DOHH2 (cell line): ENCODE measurements at regions not wholly inside any gene's neighbourhood (a gene's known extent, or its start where the extent isn't known, plus 50 kb on each side); places are given as distances from the start of the nearest gene placed in this dataset.

Experiments used
- H3F3A ChIP-seq: fragments of 200-600 bp; sonication (generic), shearing (Covaris generic); 2 replicates; pipeline ENCODE4 v1.6.0; 2016; ENCODE audit warnings: antibody characterized with exemption, mild to moderate bottlenecking; ENCODE audit not compliant: control insufficient read depth, insufficient read depth
- H3K27ac ChIP-seq: fragments of 200-600 bp; sonication (generic); 2 replicates; pipeline ENCODE4 v1.5.1; 2014; ENCODE audit warnings: low read depth, mild to moderate bottlenecking, low read length, moderate library complexity
- H3K27me3 ChIP-seq: fragments of 200-600 bp; sonication (generic); 2 replicates; pipeline ENCODE4 v1.6.1; 2014; ENCODE audit warnings: mild to moderate bottlenecking, low read length, mixed read lengths; ENCODE audit not compliant: control insufficient read depth
- H3K36me3 ChIP-seq: fragments of 200-600 bp; sonication (generic); 2 replicates; pipeline ENCODE4 v1.6.1; 2014; ENCODE audit warnings: mild to moderate bottlenecking, low read length, moderate library complexity, mixed read lengths; ENCODE audit not compliant: control insufficient read depth
- H3K4me1 ChIP-seq: fragments of 200-600 bp; sonication (generic); 2 replicates; pipeline ENCODE4 v1.6.1; 2014; ENCODE audit warnings: mild to moderate bottlenecking, low read length, mixed read lengths; ENCODE audit not compliant: control insufficient read depth
- H3K4me2 ChIP-seq: fragments of 200-600 bp; sonication (generic); 2 replicates; pipeline ENCODE4 v1.6.0; 2014; ENCODE audit warnings: mild to moderate bottlenecking, low read length, moderate library complexity
- H3K4me3 ChIP-seq: fragments of 200-600 bp; sonication (generic); 2 replicates; pipeline ENCODE4 v1.5.1; 2014; ENCODE audit warnings: mild to moderate bottlenecking, low read length, mixed read lengths
- H3K79me2 ChIP-seq: fragments of 200-600 bp; sonication (generic); 2 replicates; pipeline ENCODE4 v1.6.1; 2014; ENCODE audit warnings: mild to moderate bottlenecking, low read length, mixed read lengths; ENCODE audit not compliant: control insufficient read depth
- H3K9me2 ChIP-seq: fragments of 200-600 bp; sonication (generic); replicated peaks from 2 replicates; pipeline ENCODE4 v1.6.1; 2014; ENCODE audit warnings: mild to moderate bottlenecking, low read length, mixed read lengths; ENCODE audit not compliant: control insufficient read depth
- H3K9me3 ChIP-seq: fragments of 200-600 bp; sonication (generic); 2 replicates; pipeline ENCODE4 v1.6.1; 2014; ENCODE audit warnings: antibody characterized with exemption, low read length, mixed read lengths; ENCODE audit not compliant: control insufficient read depth, insufficient read depth
- H4K20me1 ChIP-seq: fragments of 200-600 bp; sonication (generic); 2 replicates; pipeline ENCODE4 v1.6.0; 2014; ENCODE audit warnings: low read depth, mild to moderate bottlenecking, antibody characterized with exemption, low read length, moderate library complexity; ENCODE audit not compliant: control insufficient read depth, insufficient read depth
- EZH2phosphoT487 ChIP-seq: fragments of 200-600 bp; sonication (generic); IDR thresholded peaks from 2 replicates; pipeline ENCODE4 v1.6.1; 2017; ENCODE audit warnings: borderline replicate concordance, mild to moderate bottlenecking, antibody characterized with exemption, low read length, moderate library complexity, mixed read lengths
- TF ChIP-seq, protein P1 (sequence below): fragments of 200-600 bp; sonication (generic); IDR thresholded peaks from one replicate; pipeline ENCODE4 v1.5.1; 2014; ENCODE audit warnings: antibody characterized with exemption, mild to moderate bottlenecking, low read depth, low read length; ENCODE audit not compliant: poor library complexity, severe bottlenecking

DNA sequence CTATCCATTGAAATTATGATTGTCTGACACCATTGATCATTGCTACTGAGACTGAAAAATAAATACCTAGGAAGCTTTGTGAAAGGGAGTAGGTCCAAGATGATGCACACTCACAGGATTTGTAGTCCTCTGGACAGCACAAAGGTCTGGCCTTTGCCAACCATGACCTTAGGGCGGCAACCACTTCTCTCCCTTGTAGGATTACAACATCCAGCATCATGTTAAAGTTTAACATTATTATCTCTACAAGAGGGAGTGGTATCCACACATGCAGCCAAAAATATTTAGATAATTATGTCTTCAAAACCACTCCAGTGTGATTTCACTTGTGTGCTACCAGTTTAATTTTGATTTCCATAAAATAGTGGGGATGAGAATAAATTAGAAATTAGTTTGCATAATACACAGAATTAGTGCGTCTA is 51.1 kb upstream of the NHSL1 start:
- Histone ChIP-seq H3K79me2 (no peaks in the 10 kb centered on the region), H3K9me2 (no peaks in the 10 kb centered on the region), H3K4me2 (no peak overlapping the region), H3K9me3 (no peaks in the 10 kb centered on the region), H3K4me1 (no peaks in the 10 kb centered on the region), H3K27ac (no peak overlapping the region), H4K20me1 (no peaks in the 10 kb centered on the region), H3K36me3 (no peaks in the 10 kb centered on the region), H3K27me3 (peaks cover 10% of the 10 kb centered on the region), H3K4me3 (no peak overlapping the region), H3F3A (no peaks in the 10 kb centered on the region)
- TF ChIP-seq, protein P1, sequence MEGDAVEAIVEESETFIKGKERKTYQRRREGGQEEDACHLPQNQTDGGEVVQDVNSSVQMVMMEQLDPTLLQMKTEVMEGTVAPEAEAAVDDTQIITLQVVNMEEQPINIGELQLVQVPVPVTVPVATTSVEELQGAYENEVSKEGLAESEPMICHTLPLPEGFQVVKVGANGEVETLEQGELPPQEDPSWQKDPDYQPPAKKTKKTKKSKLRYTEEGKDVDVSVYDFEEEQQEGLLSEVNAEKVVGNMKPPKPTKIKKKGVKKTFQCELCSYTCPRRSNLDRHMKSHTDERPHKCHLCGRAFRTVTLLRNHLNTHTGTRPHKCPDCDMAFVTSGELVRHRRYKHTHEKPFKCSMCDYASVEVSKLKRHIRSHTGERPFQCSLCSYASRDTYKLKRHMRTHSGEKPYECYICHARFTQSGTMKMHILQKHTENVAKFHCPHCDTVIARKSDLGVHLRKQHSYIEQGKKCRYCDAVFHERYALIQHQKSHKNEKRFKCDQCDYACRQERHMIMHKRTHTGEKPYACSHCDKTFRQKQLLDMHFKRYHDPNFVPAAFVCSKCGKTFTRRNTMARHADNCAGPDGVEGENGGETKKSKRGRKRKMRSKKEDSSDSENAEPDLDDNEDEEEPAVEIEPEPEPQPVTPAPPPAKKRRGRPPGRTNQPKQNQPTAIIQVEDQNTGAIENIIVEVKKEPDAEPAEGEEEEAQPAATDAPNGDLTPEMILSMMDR: no peak
- TF ChIP-seq EZH2phosphoT487: no peak

DNA sequence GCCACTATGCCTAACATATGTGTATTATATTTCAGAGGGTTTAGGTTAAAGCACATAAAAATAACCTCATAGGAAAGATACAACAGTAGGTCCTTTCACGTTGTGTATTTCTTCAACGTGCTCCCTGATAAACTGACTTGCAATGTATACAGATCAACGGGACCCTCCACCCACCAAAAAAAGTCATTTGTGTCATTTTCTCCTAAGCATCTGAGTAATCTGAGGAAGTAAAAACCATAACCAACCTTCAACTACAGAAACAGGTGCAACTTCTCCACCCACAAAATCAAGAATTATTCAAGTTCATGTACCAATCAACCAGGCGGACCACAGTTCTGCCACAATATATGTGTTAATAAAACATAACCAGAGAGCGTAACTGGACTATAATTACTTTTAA is 54.9 kb upstream of the NHSL1 start:
- H3K79me2 ChIP-seq: no peaks in the 10 kb centered on the region
- H3K4me1 ChIP-seq: no peaks in the 10 kb centered on the region
- no peak overlapping the region for H3K4me3 ChIP-seq
- no peaks in the 10 kb centered on the region for H3K36me3 ChIP-seq
- no peaks in the 10 kb centered on the region for H4K20me1 ChIP-seq
- H3K9me3 ChIP-seq: no peaks in the 10 kb centered on the region
- no peak overlapping the region for H3K4me2 ChIP-seq
- peaks cover 16% of the 10 kb centered on the region for H3K27me3 ChIP-seq
- no peak for TF ChIP-seq EZH2phosphoT487
- TF ChIP-seq, protein P1: no peak
- no peaks in the 10 kb centered on the region for H3K9me2 ChIP-seq
- H3F3A ChIP-seq: no peaks in the 10 kb centered on the region
- no peak overlapping the region for H3K27ac ChIP-seq

DNA sequence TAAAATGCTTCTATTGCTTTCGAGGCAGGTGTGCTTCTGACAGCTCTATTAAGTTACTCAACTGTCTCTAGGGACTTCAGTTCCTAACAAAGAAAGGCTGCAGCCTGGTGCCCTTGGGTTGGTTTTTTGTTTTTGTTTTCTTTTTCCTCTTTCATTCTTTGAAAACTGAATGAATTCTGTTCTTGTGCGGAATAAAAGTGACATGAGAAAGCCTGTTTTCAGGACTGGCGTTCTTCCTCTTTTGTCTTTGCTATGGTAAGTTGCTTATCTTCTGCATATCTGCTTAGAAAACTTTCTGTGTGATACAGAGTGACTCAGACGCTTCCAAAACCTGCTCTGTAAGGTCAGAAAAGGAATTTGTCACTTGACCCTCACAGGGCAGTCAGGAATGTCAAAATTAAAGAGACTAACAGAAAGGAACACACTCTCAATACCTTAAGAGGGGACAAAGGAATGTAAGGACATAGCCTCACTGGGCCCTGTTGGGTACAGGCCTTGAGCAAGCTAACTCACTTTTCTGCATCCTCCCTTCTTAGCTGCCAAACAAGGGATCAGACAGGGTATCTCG is 56.2 kb upstream of the NHSL1 start:
- H3K4me3 ChIP-seq: no peak overlapping the region
- no peaks in the 10 kb centered on the region for H3K36me3 ChIP-seq
- no peaks in the 10 kb centered on the region for H3F3A ChIP-seq
- TF ChIP-seq, protein P1: no peak
- no peak for TF ChIP-seq EZH2phosphoT487
- H3K9me2 ChIP-seq: no peaks in the 10 kb centered on the region
- H3K9me3 ChIP-seq: no peaks in the 10 kb centered on the region
- no peaks in the 10 kb centered on the region for H4K20me1 ChIP-seq
- no peak overlapping the region for H3K4me2 ChIP-seq
- H3K79me2 ChIP-seq: no peaks in the 10 kb centered on the region
- peaks cover 16% of the 10 kb centered on the region for H3K27me3 ChIP-seq
- H3K27ac ChIP-seq: no peak overlapping the region
- H3K4me1 ChIP-seq: no peaks in the 10 kb centered on the region

DNA sequence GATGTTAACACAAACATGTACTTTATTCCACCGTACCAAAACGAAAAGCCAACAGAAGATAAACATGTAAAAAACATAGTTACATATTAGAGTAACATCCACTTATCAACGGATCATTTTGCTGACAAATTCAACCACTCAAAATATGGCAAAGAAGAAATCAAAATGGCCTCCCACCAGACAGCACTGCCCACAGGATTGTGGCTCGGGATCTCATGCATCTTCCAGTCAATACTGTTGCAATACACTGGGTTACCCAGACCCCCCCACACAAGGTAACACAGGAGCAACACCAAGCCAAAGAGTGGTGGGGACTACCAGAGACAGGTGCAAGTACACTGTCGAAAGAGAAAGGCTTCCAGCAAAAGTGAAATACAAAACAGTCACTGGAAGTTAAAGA is 57.9 kb upstream of the NHSL1 start:
- TF ChIP-seq EZH2phosphoT487: no peak
- TF ChIP-seq, protein P1: no peak
- Histone ChIP-seq H4K20me1 (no peaks in the 10 kb centered on the region), H3K4me3 (no peak overlapping the region), H3K9me2 (no peaks in the 10 kb centered on the region), H3F3A (no peaks in the 10 kb centered on the region), H3K4me1 (no peaks in the 10 kb centered on the region), H3K27ac (no peak overlapping the region), H3K36me3 (no peaks in the 10 kb centered on the region), H3K4me2 (no peak overlapping the region), H3K27me3 (peaks cover 16% of the 10 kb centered on the region), H3K9me3 (no peaks in the 10 kb centered on the region), H3K79me2 (no peaks in the 10 kb centered on the region)
